B cell (primary cell): ENCODE measurements at regions not wholly inside any gene's neighbourhood (a gene's known extent, or its start where the extent isn't known, plus 50 kb on each side); places are given as distances from the start of the nearest gene placed in this dataset.

Source experiments
- ATAC-seq: fragments of 200-7000 bp; cut with Tn5 transposase; one replicate; pipeline ENCODE4 v1.10.0; 2021; ENCODE audit warnings: low read depth, mild to moderate bottlenecking, moderate number of reproducible peaks, moderate library complexity
- CTCF ChIA-PET: fragments of 350-600 bp; sonication (Branson Sonifier 250); formaldehyde crosslinking; loops from one replicate; lab custom pipeline; 2021; ENCODE audit warnings: antibody characterized with exemption, inconsistent platforms; lab: Charles Lee
- POLR2A ChIA-PET: fragments of 350-600 bp; sonication (Branson Sonifier 250); formaldehyde crosslinking; loops from one replicate; lab custom pipeline; 2021; ENCODE audit warnings: antibody characterized with exemption; lab: Charles Lee
- DNase-seq: peaks from one replicate; pipeline ENCODE4 v3.0.0; 2013
- H2AFZ ChIP-seq: 2 replicates; pipeline ENCODE4 v1.6.1; 2012; ENCODE audit warnings: mild to moderate bottlenecking, low read depth, low read length; ENCODE audit not compliant: insufficient read depth, poor library complexity, severe bottlenecking
- H3K27ac ChIP-seq, 2 donors: 1 replicate in 1 of 2; 2 replicates in 1 of 2; pipeline ENCODE4 v1.5.1; 2012 to 2013; ENCODE audit warnings: low read length in 2 of 2, mild to moderate bottlenecking in 2 of 2, moderate library complexity in 1 of 2
- H3K27me3 ChIP-seq, 4 experiments: fragments of 200-600 bp in 1 of 4; sonication (generic) in 1 of 4; replicated peaks in 1 of 4; 1 replicate in 2 of 4; 2 replicates in 2 of 4; pipeline versions ENCODE4 v1.6.1 to v1.7.0; 2013 to 2016; ENCODE audit warnings: low read length in 3 of 4, mild to moderate bottlenecking in 2 of 4, mixed read lengths in 1 of 4, moderate library complexity in 1 of 4; ENCODE audit not compliant: insufficient read depth in 4 of 4, control insufficient read depth in 3 of 4; ENCODE audit errors: control extremely low read depth in 1 of 4
- H3K36me3 ChIP-seq, 2 experiments: replicated peaks in 1 of 2; 1 replicate in 1 of 2; 2 replicates in 1 of 2; pipeline versions ENCODE4 v1.6.1 to v1.7.1; 2013; ENCODE audit warnings: low read length in 1 of 2; ENCODE audit not compliant: insufficient read depth in 2 of 2, control insufficient read depth in 1 of 2; ENCODE audit errors: control extremely low read depth in 1 of 2, extremely low read depth in 1 of 2
- H3K4me1 ChIP-seq, 2 donors: fragments of 200-600 bp in 1 of 2; sonication (generic) in 1 of 2; 1 replicate in 1 of 2; 2 replicates in 1 of 2; pipeline versions ENCODE4 v1.5.1 to v1.6.1; 2013 to 2017; ENCODE audit warnings: low read length in 2 of 2; ENCODE audit not compliant: control insufficient read depth in 2 of 2, insufficient read depth in 2 of 2
- H3K4me2 ChIP-seq: replicated peaks from 2 replicates; pipeline ENCODE3; 2012; ENCODE audit warnings: mild to moderate bottlenecking, low read depth, low read length; ENCODE audit not compliant: poor library complexity, severe bottlenecking
- H3K4me3 ChIP-seq, 5 experiments: fragments of 200-600 bp in 1 of 5; sonication (generic) in 1 of 5; 1 replicate in 3 of 5; 2 replicates in 2 of 5; pipeline versions ENCODE4 v1.5.1 to v1.7.0; 2011 to 2016; ENCODE audit warnings: low read length in 4 of 5, mild to moderate bottlenecking in 4 of 5, low read depth in 2 of 5, control low read depth in 1 of 5, moderate library complexity in 1 of 5; ENCODE audit not compliant: insufficient read depth in 1 of 5; ENCODE audit errors: control extremely low read depth in 1 of 5, extremely low read depth in 1 of 5
- H3K79me2 ChIP-seq: fragments of 200-600 bp; sonication (generic); one replicate; pipeline ENCODE4 v1.6.0; 2016; ENCODE audit warnings: low read length; ENCODE audit not compliant: control insufficient read depth, insufficient read depth
- H3K9ac ChIP-seq: fragments of 200-600 bp; sonication (generic); 2 replicates; pipeline ENCODE4 v1.6.1; 2017; ENCODE audit warnings: mild to moderate bottlenecking, low read length, moderate library complexity
- H3K9me3 ChIP-seq, 3 donors: one replicate each; pipeline versions ENCODE4 v1.6.1 to v1.7.1; 2013; ENCODE audit warnings: low read length in 2 of 3; ENCODE audit not compliant: control insufficient read depth in 2 of 3, insufficient read depth in 1 of 3; ENCODE audit errors: control extremely low read depth in 1 of 3
- H4K20me1 ChIP-seq: 2 replicates; pipeline ENCODE4 v1.6.0; 2012; ENCODE audit warnings: mild to moderate bottlenecking, low read length; ENCODE audit not compliant: insufficient read depth, control insufficient read depth, poor library complexity, severe bottlenecking
- H3K27ac Mint-ChIP-seq: one replicate; pipeline ENCODE4 v1.8.0; 2021; ENCODE audit warnings: mixed read lengths
- H3K27me3 Mint-ChIP-seq: one replicate; pipeline ENCODE4 v1.8.0; 2021; ENCODE audit warnings: mixed read lengths
- H3K4me1 Mint-ChIP-seq: one replicate; pipeline ENCODE4 v1.8.0; 2021; ENCODE audit warnings: mixed read lengths
- H3K4me3 Mint-ChIP-seq: one replicate; pipeline ENCODE4 v1.8.0; 2021; ENCODE audit warnings: mixed read lengths
- H3K9me3 Mint-ChIP-seq: one replicate; pipeline ENCODE4 v1.8.0; 2022; ENCODE audit warnings: mixed read lengths; ENCODE audit not compliant: insufficient read depth
- EZH2 ChIP-seq: IDR thresholded peaks from 2 replicates; pipeline ENCODE4 v1.6.1; 2012; ENCODE audit warnings: borderline replicate concordance, low read depth, mild to moderate bottlenecking, moderate library complexity, low read length; ENCODE audit not compliant: insufficient read depth, poor library complexity, severe bottlenecking
- WGBS: methylation state at CpG from one replicate; pipeline ENCODE4 v1.1.5; 2013; ENCODE audit warnings: missing lambda C conversion rate; ENCODE audit not compliant: insufficient coverage; 5-methylcytosine and 5-hydroxymethylcytosine counted together
- intact Hi-C: fragments of 100-400 bp; cut with micrococcal nuclease; formaldehyde crosslinking; loops from one replicate; pipeline ENCODE4 v1.10.0; 2022
- TF ChIP-seq, protein P1 (sequence below): fragments of 200-600 bp; IDR thresholded peaks from one replicate; pipeline ENCODE4 v1.8.0; 2022; ENCODE audit warnings: antibody characterized with exemption, mild to moderate bottlenecking

DNA sequence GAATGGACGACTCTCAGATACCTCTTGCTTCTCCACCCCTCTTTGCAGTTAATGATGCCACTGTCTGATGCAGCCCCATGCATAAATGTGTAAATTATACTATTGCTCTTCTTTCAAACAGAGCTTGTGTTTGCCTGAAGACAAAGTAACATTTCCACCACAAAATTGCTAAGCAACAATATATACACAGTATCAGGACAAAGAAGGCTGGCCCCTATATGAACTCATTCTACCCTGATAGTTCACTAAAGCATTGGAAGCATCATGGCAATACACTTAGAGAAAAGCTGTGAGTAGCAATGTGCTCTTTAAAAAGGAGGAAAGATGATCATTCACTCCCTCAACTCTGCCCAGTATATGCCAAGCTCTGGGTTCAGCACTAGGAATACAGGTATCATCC lies 427.0 kb upstream of the CPEB2 start:
- no peak overlapping the region for H3K27ac Mint-ChIP-seq
- H3K9me3 Mint-ChIP-seq, result no peaks in the 10 kb centered on the region
- no peak overlapping the region for H3K4me2 ChIP-seq
- H2AFZ ChIP-seq, result no peak overlapping the region
- no peak overlapping the region for H3K27ac ChIP-seq
- no peaks in the 10 kb centered on the region for H3K9me3 ChIP-seq
- POLR2A ChIA-PET, result interaction anchor here (0.6 kb wide), 1 partner anchor 291 kb away, joined by 6 read pairs; no protein-coding TSS in a partner anchor
- CTCF ChIA-PET, result no interaction called here
- no peaks in the 10 kb centered on the region for H3K4me1 Mint-ChIP-seq
- H4K20me1 ChIP-seq, result no peaks in the 10 kb centered on the region
- peaks cover 5% of the 10 kb centered on the region for H3K27me3 Mint-ChIP-seq
- ATAC-seq, result no peak
- no peaks in the 10 kb centered on the region for H3K27me3 ChIP-seq
- H3K4me1 ChIP-seq, result no peaks in the 10 kb centered on the region
- DNase-seq, result no peak
- H3K4me3 ChIP-seq, result no peak overlapping the region
- no peak overlapping the region for H3K4me3 Mint-ChIP-seq
- TF ChIP-seq, protein P1, sequence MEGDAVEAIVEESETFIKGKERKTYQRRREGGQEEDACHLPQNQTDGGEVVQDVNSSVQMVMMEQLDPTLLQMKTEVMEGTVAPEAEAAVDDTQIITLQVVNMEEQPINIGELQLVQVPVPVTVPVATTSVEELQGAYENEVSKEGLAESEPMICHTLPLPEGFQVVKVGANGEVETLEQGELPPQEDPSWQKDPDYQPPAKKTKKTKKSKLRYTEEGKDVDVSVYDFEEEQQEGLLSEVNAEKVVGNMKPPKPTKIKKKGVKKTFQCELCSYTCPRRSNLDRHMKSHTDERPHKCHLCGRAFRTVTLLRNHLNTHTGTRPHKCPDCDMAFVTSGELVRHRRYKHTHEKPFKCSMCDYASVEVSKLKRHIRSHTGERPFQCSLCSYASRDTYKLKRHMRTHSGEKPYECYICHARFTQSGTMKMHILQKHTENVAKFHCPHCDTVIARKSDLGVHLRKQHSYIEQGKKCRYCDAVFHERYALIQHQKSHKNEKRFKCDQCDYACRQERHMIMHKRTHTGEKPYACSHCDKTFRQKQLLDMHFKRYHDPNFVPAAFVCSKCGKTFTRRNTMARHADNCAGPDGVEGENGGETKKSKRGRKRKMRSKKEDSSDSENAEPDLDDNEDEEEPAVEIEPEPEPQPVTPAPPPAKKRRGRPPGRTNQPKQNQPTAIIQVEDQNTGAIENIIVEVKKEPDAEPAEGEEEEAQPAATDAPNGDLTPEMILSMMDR, result no peak
- no peak for TF ChIP-seq EZH2
- no peaks in the 10 kb centered on the region for H3K79me2 ChIP-seq
- intact Hi-C loops, result no loop called here
- H3K36me3 ChIP-seq, result no peaks in the 10 kb centered on the region
- 60% methylated on average over 1 of the region's 1 CpG for WGBS
- no peak overlapping the region for H3K9ac ChIP-seq

- no peak for ATAC-seq
- Histone ChIP-seq H4K20me1 (no peaks in the 10 kb centered on the region), H2AFZ (no peak overlapping the region), H3K4me2 (no peak overlapping the region), H3K9me3 (no peaks in the 10 kb centered on the region), H3K4me3 (no peak overlapping the region), H3K36me3 (no peaks in the 10 kb centered on the region), H3K9ac (no peak overlapping the region), H3K27me3 (no peaks in the 10 kb centered on the region), H3K79me2 (no peaks in the 10 kb centered on the region), H3K4me1 (no peaks in the 10 kb centered on the region), H3K27ac (no peak overlapping the region)
- ChIA-PET CTCF (no interaction called here), POLR2A (no interaction called here)
- TF ChIP-seq, protein P1, result no peak
- TF ChIP-seq EZH2, result no peak
- intact Hi-C loops, result no loop called here
- H3K4me3 Mint-ChIP-seq, result no peak overlapping the region
- no peaks in the 10 kb centered on the region for H3K9me3 Mint-ChIP-seq
- H3K27me3 Mint-ChIP-seq, result peaks cover 5% of the 10 kb centered on the region
- no peaks in the 10 kb centered on the region for H3K4me1 Mint-ChIP-seq
- WGBS, result 100% methylated on average over 2 of the region's 2 CpGs
- DNase-seq, result no peak
- H3K27ac Mint-ChIP-seq, result no peak overlapping the region
These were observed 426.4 kb upstream of the CPEB2 start for GRCh38 chr4:14575919-14576318.
